ENCODE measurements at regions not wholly inside any gene's neighbourhood (a gene's known extent, or its start where the extent isn't known, plus 50 kb on each side); places are given as distances from the start of the nearest gene placed in this dataset.

DNA sequence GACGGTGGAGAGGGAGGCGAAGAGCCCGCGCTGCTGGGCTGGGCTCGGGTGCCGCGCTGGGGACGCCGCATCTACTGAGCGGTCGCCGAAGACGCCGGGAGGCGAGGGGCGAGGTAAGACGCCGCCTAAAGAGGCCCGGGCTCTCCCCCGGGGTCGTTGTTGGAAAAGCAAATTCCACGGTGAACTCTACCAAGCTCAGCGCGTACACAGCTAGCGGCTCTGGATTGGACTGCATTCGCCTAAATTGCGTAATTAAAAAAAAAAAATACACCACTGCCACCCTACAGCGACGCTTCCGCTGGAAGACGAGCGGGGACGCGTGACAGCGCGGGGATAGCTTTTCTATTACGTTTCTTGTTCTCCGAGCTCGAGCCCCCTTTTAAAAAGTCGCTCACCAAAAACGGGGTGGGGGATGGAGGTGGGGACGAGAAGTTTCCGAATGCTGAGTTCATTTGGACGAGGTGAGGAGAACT is 92.0 kb upstream of the PRDM1 start:
- peaks cover 98% of the 10 kb centered on the region for H3K27me3 ChIP-seq (ENCODE audit: insufficient read depth)

More for the DNA sequence above, 92.0 kb upstream of the PRDM1 start:
- peak overlapping the region; percentile 93 for H3K4me2 ChIP-seq
- DNase-seq (ENCODE audit: low spot score) = peak; percentile 62
- H3K9me3 Mint-ChIP-seq = peaks cover 4% of the 10 kb centered on the region; the same call in 2 of the 3 replicates
- peaks cover 85% of the 10 kb centered on the region for H3K27me3 Mint-ChIP-seq (ENCODE audit: insufficient read depth, low read depth, poor library complexity)
- H3K79me2 ChIP-seq (replicated peaks; ENCODE audit: insufficient read depth) = no peaks in the 10 kb centered on the region
- H3K36me3 Mint-ChIP-seq (ENCODE audit: low read depth) = no peaks in the 10 kb centered on the region; the same call in 2 of the 3 replicates
- H3K4me3 Mint-ChIP-seq = peak overlapping the region; percentile 86
- H3K9me2 ChIP-seq (ENCODE audit: insufficient read depth) = no peaks in the 10 kb centered on the region
- no peak overlapping the region for H3K27ac Mint-ChIP-seq
- peak overlapping the region; percentile 93 for H2AFZ ChIP-seq
- ATAC-seq = peak; percentile 44
- peaks cover 6% of the 10 kb centered on the region; the same call in 1 of the 2 replicates for H3F3A ChIP-seq (replicated peaks; ENCODE audit: low read depth)
- H3K4me1 Mint-ChIP-seq = peaks cover 19% of the 10 kb centered on the region
- H3K36me3 ChIP-seq (ENCODE audit: insufficient read depth) = no peaks in the 10 kb centered on the region
- no peak overlapping the region for H3K27ac ChIP-seq (ENCODE audit: low read depth)
- peaks cover 30% of the 10 kb centered on the region for H3K4me1 ChIP-seq (ENCODE audit: insufficient read depth)
- TF ChIP-seq EZH2phosphoT487 (IDR thresholded peaks at IDR 0.05; ENCODE audit: unreplicated experiment) (no peak), ZNF331 (CRISPR knock-in tag; IDR thresholded peaks at IDR 0.05; ENCODE audit: low read depth) (no peak), NANOG (IDR thresholded peaks at IDR 0.05; ENCODE audit: borderline replicate concordance) (no peak), POLR2AphosphoS5 (IDR thresholded peaks at IDR 0.05; ENCODE audit: low read depth) (no peak), EZH2 (IDR thresholded peaks at IDR 0.05; ENCODE audit: low read depth, unreplicated experiment) (peak; percentile 77)
- TF ChIP-seq, protein P1, sequence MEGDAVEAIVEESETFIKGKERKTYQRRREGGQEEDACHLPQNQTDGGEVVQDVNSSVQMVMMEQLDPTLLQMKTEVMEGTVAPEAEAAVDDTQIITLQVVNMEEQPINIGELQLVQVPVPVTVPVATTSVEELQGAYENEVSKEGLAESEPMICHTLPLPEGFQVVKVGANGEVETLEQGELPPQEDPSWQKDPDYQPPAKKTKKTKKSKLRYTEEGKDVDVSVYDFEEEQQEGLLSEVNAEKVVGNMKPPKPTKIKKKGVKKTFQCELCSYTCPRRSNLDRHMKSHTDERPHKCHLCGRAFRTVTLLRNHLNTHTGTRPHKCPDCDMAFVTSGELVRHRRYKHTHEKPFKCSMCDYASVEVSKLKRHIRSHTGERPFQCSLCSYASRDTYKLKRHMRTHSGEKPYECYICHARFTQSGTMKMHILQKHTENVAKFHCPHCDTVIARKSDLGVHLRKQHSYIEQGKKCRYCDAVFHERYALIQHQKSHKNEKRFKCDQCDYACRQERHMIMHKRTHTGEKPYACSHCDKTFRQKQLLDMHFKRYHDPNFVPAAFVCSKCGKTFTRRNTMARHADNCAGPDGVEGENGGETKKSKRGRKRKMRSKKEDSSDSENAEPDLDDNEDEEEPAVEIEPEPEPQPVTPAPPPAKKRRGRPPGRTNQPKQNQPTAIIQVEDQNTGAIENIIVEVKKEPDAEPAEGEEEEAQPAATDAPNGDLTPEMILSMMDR (conservative IDR thresholded peaks at IDR 0.05; ENCODE audit: low read depth in 2 of 2) = no peak
- TF ChIP-seq, protein P2, sequence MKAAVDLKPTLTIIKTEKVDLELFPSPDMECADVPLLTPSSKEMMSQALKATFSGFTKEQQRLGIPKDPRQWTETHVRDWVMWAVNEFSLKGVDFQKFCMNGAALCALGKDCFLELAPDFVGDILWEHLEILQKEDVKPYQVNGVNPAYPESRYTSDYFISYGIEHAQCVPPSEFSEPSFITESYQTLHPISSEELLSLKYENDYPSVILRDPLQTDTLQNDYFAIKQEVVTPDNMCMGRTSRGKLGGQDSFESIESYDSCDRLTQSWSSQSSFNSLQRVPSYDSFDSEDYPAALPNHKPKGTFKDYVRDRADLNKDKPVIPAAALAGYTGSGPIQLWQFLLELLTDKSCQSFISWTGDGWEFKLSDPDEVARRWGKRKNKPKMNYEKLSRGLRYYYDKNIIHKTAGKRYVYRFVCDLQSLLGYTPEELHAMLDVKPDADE (IDR thresholded peaks at IDR 0.05) = no peak
- TF ChIP-seq, protein P3, sequence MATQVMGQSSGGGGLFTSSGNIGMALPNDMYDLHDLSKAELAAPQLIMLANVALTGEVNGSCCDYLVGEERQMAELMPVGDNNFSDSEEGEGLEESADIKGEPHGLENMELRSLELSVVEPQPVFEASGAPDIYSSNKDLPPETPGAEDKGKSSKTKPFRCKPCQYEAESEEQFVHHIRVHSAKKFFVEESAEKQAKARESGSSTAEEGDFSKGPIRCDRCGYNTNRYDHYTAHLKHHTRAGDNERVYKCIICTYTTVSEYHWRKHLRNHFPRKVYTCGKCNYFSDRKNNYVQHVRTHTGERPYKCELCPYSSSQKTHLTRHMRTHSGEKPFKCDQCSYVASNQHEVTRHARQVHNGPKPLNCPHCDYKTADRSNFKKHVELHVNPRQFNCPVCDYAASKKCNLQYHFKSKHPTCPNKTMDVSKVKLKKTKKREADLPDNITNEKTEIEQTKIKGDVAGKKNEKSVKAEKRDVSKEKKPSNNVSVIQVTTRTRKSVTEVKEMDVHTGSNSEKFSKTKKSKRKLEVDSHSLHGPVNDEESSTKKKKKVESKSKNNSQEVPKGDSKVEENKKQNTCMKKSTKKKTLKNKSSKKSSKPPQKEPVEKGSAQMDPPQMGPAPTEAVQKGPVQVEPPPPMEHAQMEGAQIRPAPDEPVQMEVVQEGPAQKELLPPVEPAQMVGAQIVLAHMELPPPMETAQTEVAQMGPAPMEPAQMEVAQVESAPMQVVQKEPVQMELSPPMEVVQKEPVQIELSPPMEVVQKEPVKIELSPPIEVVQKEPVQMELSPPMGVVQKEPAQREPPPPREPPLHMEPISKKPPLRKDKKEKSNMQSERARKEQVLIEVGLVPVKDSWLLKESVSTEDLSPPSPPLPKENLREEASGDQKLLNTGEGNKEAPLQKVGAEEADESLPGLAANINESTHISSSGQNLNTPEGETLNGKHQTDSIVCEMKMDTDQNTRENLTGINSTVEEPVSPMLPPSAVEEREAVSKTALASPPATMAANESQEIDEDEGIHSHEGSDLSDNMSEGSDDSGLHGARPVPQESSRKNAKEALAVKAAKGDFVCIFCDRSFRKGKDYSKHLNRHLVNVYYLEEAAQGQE (IDR thresholded peaks at IDR 0.05; ENCODE audit: unreplicated experiment) = no peak
- H3K4me3 ChIP-seq = peak overlapping the region; percentile 78
- peaks cover 23% of the 10 kb centered on the region; the same call in 1 of the 2 replicates for H4K20me1 ChIP-seq (replicated peaks; ENCODE audit: insufficient read depth)
